ENCODE measurements at regions not wholly inside any gene's neighbourhood (a gene's known extent, or its start where the extent isn't known, plus 50 kb on each side); places are given as distances from the start of the nearest gene placed in this dataset.
A peak's percentile ranks its signal among the peaks of the same experiment; 100 is the strongest.
"Not testable (repeated sequence)": the region's sequence is repeated elsewhere in the genome, so short reads cannot be mapped to it uniquely, and the experiment has no call there.

DNA sequence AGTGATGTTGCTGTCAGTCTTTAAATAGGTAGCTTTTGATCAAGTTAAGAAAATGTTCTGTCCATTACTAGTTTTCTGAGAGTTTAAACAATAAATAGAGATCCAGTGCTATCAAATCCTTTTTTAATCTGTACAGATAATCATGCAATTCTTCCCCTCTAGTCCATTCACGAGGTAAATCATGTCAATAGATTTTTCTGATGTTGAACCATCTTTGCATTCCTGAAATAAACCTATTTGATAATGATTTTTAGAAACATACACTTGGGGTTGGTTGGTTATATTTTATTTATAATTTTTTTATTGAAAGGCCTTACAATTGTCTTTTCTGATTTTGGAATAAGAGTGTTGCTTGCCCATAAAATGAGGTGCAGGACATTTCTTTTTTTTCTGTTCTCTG is 95.0 kb downstream of the FAM53A start:
- intact Hi-C loops (cut with DNase I, micrococcal nuclease), result no loop called here
- DNase-seq (no peak), ATAC-seq (no peak)

DNA sequence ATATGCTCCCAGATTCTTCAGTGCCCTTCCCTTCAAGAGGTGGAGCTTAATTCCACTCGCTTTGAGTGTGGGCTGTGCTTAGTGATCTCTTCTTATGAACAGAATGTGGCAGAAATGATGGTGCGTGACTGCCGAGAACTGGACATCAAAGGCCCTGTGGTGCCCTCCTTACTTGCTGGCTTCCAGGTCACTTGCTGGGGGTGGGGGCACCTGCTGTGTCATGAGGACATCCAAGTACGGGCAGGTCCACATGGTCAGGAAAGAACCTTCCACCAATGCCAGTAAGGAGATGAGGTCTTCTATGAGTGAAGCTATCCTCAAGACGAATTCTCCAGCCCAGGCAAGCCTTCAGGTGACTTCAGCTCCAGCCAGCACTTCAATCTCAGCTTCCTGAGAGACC is 95.8 kb downstream of the FAM53A start:
- DNase-seq (no peak), ATAC-seq (no peak)
- intact Hi-C loops (cut with DNase I, micrococcal nuclease), result no loop called here

DNA sequence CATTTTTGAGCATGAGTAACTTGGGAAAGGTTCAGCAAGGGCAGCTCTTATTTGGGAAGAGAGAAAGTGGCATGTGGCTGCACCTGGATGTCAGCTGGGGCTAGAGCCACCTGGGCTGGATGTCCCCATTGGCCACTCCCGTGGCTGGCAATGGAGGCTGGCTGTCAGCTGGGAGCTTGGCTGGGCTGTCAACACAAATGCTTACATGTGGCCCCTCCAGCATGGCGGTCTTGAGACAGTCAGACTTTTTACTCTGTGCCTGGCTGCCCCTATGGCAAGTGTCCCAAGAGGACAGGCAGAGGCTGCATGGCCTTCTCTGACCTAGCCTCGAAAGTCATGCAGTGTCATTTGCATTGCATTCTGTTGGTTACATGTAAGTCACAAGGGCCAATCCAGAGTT is 99.6 kb downstream of the FAM53A start:
- ATAC-seq (no peak), DNase-seq (peak in 1 of 2 donors; percentile 1)
- intact Hi-C loops (cut with DNase I, micrococcal nuclease), result no loop called here

DNA sequence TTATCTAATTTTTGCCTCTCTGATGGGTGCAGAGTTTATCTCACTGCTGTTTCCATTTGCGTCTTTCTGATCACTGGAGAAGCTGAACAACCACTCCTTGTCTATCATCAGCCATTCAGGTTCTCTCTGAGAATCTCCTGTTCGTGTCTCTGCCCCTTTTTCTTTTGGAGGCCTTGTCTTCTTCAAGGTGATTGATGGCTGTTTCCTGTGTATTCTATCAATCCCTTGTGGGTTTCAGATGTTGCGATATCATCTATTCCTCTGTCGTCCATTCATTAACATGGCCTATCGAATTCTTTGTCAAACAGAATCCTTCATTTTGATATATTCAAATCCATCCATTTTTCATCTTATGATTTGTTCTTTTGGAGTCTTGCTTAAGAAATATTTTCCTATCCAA is 100.3 kb downstream of the FAM53A start:
- intact Hi-C loops (cut with DNase I, micrococcal nuclease), result no loop called here
- DNase-seq, result no peak
- ATAC-seq, result no peak

DNA sequence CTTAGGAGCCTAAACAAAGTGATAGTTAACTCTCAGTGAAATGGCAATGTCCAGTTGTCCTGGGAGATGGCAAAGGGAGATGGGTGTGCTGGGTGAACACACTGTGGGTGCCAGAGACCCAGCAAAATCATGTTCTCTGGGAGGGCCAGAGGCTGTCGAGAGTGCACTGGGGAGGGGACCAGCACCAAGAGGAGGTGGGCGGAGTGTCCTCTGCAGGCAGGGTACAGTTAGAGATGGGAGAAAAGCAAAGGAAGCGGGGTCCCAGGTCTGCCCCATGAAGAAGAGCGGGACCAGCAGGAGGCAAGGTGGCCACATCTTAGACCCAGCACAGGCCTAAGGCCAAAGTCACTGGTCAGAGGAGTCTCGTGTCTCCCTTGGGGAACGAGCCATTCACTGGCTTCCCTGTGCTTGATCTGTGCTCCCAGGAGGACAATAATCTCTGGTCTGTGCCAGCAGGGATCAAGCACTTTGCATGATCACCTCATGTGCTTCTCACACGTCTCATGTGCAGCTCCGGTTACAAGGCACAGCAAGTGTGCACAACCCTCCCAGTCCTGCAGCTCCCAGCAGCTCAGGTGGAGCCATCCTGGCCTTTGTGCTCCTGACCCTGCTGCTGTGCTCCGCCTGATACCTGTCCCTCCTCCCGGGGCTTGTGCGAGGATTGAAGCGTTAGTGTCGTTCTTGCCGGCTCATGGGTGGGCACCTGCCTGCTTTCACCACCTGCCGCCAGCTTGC is 100.9 kb downstream of the FAM53A start:
- ATAC-seq, result no peak
- intact Hi-C loops (cut with DNase I, micrococcal nuclease), result no loop called here
- peak in 1 of 2 donors; percentile 2 for DNase-seq

DNA sequence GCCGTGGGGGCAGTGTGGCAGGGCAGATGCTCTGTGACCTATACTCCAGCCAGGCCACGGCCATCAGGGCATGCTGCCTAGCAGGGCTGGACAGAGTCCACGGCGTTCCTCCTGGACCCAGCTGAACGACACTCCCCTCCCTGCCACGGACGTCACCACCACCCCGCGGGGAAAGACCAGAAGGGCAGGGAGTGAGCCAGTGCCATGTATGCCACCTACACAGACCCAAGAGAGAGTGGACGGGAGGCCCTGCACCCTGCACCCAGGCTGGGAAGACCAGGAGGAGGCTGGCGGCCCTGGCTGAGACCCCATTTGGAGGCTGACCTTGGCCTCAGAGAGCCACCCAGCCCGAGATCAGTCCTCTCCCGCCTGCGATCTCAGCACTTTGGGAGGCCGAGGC is 101.9 kb downstream of the FAM53A start:
- ATAC-seq (no peak), DNase-seq (peak in 1 of 2 donors; percentile 12)
- intact Hi-C loops (cut with DNase I, micrococcal nuclease), result no loop called here

DNA sequence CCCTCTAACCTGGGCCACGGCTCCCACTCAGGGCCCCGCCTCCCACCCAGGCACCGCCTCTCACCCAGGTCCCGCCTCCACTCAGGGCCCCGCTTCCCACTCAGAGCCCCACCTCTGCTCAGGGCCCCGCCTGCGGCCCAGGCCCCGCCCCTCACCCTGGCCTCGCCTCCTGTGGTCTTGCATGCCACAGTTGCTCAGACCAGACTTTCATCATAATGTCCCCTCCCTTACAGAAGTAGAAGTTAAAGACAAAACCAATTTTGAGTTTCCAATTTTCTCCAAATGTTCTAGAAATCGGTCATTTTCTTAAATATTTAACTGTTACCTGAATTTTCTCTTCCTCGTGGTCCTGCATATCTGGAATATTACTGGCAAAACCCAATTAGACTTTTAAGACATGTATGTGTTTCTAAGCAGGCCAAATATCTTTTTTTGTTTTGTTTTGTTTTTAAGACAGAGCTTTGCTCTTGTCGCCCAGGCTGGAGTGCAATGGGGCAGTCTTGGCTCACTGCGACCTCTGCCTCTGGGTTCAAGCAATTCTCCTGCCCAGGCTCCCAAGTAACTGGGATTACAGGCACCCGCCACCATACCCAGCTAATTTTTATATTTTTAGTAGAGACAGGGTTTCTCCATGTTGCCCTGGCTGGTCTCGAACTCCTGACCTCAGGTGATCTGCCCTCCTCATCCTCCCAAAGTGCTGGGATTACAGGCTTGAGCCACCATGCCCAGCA is 102.8 kb downstream of the FAM53A start:
- peak; percentile 85 to 89 for DNase-seq
- intact Hi-C loops (cut with DNase I, micrococcal nuclease), result not testable (repeated sequence)
- peak; percentile 50 for ATAC-seq

DNA sequence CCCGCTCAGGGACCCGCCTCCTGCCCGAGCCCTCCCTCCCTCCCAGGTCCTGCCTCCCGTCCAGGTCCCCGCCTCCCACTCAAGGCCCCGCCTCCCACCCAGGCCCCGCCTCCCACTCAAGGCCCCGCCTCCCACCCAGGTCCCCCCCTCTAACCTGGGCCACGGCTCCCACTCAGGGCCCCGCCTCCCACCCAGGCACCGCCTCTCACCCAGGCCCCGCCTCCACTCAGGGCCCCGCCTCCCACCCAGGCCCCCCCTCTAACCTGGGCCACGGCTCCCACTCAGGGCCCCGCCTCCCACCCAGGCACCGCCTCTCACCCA is 103.5 kb downstream of the FAM53A start:
- ATAC-seq; DNase-seq; intact Hi-C loops (cut with DNase I, micrococcal nuclease): not testable (repeated sequence)

DNA sequence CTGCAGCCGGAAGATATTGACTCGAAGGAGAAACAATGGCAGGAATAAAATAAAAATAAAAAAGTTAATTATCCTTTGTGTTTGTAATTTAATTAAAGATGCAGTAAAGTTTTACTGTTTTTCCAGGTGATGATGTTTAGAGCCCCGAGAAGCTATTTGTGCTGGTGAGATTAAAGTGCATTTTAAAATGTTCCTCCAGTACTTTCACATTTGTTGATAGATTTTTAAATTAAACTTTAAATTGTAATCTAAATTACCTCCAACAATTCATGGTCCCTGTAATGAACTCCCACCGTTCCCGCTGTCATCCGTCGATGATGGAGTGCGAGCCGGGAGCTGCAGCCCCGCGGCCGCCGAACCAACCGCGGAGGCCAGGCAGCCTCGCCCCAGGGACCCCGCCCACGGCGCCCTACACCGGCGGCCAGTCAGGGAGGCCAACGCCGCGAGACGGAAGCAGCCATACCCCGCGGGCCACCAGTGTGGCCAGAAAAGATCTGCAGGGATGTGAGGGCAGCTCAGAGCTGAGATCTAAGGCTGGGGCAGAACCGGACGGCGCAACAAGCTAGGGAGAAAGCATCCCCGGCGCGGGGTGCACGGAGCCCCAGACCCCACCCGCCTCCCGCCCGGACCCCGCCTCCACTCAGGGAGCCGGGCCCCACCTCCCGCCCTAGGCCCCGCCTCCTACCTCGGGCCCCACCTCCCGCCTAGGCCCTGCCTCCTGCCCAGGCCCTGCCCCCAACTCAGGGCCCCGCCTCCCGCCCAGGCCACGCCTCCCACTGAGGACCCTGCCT is 104.0 kb downstream of the FAM53A start:
- intact Hi-C loops (cut with DNase I, micrococcal nuclease), result no loop called here
- ATAC-seq (peak; percentile 74), DNase-seq (peak; percentile 87 to 89)

DNA sequence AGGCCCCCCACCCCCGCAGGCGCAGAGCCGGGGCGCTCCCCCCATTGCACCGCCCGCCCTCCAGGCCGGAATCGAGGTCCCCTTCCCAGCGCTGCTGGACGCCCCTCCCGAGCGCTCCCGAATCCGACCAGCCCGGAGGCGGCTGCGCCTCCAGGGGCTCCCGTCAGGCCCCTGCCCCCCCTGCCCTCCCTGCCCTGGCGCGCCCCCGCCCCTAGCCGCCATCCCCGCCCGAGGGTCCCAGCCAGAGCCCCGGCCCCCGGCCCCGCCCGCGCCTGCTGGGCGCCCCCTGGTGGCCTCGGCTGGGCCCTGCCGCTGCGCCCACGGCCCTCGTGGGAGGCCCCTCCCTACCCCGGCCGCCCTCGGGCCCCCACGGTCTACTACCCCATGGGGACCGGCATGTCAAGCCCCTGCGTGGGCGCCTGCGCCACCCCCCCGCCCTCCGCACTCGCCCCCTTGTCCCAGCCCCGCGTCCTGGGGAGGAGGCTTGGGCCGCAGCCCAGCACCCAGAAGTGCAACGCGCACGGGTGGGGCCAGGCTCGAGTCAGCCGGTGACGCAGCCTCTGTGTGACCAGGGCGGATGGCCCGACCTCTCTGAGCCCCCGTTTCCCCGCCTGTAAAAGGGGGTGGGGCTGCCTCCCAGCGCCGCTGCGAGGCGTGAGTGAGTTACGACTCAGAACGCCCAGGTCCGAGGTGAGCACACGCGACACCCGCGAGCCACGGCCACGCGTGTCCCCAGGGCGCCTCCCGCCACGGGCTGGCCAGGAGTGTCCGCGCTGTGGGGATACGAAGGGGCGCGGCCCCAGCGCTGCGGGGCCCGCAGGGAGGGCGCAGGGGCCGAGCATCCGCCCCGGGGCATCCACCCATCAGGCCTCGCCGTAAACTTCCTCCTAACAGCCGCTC is 104.9 kb downstream of the FAM53A start:
- DNase-seq (peak; percentile 79 to 81), ATAC-seq (peak; percentile 68)
- intact Hi-C loops (cut with DNase I, micrococcal nuclease), result no loop called here

DNA sequence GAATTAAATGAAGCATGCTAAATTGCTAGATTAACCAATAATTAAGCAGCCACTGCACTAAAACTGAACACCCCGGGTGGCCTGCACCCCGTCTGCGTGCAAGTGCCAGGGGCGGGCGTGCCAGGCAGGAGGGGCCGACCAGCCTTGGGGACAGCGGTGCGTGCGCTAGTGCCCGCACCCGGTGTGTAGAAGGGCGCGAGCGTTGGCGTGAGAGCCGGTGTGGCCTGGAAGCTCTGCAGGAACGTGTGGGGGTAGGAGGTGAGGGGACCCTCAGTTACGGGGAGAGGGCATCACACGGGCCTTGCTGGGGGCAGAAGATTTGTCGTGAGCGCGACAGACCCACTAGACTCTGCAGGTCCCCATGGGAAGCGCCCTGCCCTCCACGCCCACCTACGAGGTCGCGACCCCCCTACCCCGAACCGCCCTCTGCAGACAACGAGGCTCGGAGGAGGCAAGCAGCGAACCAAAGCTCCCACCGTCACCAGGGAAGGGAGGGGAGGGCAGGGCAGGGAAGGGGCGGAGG is 105.8 kb downstream of the FAM53A start:
- intact Hi-C loops (cut with DNase I, micrococcal nuclease), result no loop called here
- peak in 1 of 2 donors; percentile 22 for DNase-seq
- ATAC-seq, result no peak

DNA sequence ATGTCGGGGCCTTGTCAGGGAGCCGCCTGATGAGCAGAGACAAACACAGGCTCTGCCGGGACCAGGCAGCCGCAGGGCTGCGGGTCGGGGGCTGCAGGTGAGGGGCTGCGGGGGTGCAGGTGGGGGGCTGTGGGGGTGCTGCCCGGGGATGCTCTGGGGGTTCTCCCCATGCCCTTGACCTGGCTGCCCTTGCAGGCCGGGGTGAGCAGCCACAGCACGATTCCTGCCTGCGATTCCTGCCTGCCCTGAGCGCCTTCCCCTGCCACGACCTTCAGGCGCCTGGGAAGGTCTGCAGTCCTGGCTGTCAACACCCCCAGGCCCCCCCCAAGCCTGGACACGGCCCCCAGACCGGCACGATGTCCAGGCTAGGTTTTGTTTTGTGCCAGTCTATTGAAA is 106.3 kb downstream of the FAM53A start:
- no peak for ATAC-seq
- intact Hi-C loops (cut with DNase I, micrococcal nuclease), result no loop called here
- peak in 1 of 2 donors; percentile 4 for DNase-seq

DNA sequence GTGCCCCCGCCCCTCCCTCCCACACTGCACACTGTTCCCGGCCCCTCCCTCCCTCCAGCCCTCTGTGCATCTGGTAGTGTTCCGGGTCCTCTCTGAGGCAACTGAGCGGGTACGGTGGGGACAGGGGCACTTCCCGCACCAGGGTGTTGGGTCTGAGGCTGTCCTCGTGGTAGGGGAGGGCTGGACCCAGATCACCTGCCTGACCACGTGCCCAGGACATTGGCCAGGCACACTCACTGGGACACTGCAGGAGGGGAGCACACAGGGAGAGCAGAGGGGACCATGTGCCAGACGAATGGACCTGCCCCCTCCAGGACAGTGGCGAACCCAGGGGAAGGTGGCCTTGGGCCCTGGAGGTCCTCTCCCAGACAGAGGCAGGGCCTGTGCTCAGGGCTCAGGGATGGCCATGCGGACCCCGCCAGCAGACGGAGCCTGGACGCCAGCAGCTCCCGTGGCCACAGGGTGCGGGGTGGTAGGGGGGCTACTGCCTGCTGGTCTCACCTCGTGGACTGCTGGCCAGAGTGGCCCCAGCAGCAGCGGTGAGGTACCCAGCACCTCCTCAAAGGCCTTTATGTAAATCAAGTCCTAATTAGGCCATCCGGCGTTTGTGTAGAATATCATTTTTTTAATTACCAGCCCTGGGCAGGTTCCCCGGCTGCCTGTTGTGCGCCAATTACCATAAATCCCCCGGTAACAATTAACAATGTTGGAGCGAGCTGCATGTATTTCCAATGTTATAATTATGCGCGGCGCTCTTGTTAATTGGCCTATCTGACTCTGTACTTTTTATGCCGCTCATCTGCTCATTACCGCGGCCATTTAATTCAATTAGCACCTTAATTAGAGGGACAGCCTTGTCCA is 106.9 kb downstream of the FAM53A start:
- intact Hi-C loops (cut with DNase I, micrococcal nuclease), result no loop called here
- ATAC-seq (no peak), DNase-seq (peak in 1 of 2 donors; percentile 4)

DNA sequence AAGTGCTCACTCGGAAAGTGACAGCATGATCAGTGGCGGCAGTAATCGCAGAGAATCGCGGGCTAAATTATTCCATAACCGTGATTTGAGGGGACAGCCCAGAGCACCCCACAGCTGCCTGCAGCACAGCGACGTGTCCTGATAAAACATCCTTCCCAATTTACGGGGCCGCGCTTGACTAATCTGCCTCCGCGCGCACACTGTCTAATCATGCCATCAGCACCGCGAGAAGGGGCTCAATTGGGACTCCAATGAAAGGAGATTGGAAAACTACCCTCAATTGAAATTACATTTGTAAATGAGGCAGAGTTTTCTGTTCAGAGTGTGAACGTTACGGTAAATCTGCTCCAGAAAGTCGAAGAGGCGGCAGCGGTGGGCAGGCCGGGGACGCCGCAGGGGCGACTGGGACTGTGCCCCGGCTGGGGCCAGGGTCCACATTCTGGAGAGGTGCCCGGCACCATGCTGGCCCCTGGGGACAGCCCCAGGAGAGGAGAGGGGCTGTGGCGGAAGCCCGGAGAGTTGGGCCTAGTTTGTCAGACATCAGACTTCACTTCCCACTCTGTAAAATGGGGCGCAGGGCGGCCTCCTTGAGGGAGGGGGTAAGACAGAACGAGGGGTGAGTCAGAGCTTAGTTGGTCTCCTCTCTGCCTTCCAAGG is 107.7 kb downstream of the FAM53A start:
- intact Hi-C loops (cut with DNase I, micrococcal nuclease), result no loop called here
- DNase-seq (peak in 1 of 2 donors; percentile 2), ATAC-seq (no peak)

DNA sequence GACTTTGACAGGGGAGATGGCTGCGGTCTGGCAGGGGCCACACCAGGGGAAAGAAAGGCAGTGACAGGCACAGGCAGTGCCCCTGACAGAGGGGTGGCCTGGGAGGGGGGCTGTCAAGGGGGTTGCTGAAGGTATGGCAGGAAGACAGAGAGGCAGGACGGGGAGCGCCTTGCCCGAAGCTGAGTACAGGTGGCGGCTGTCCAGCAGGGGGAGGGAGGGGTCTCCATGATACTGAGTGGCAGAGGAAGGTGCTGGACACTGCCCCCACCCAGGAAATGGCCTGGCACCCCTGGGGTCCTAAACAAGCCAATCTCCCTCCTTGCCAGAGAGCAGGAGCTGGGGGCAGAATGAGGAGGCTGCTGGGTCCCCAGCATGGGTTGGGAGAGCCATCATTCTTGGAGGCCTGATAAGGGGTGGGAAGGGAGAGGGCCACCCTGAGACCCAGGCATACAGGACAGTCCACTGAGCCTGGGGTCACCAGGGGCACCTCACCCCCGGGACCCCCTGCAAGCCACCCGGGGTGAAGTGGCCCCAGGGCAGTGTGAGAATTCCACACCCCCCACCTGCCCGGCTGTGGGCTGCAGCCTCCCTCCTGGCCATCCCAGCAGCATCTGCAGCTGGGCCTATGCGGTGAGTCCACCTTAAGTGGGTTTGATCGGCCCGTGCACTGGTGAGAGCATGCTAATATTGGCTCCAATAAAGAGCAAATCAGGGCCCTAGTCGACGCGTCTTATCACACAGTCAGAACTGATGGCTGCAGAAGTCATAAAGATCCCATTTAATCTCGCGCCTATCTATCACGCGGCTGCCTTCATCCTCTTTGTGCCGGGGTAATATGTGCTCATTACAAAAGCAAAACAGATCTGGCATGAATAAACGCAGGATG is 108.5 kb downstream of the FAM53A start:
- ATAC-seq, result no peak

More for the DNA sequence above, 108.5 kb downstream of the FAM53A start:
- no peak for DNase-seq
- intact Hi-C loops (cut with DNase I, micrococcal nuclease), result no loop called here

Data from left colon (tissue), 2 donors.